ENCODE measurements at regions not wholly inside any gene's neighbourhood (a gene's known extent, or its start where the extent isn't known, plus 50 kb on each side); places are given as distances from the start of the nearest gene placed in this dataset.
"Not testable (repeated sequence)": the region's sequence is repeated elsewhere in the genome, so short reads cannot be mapped to it uniquely, and the experiment has no call there.

DNA sequence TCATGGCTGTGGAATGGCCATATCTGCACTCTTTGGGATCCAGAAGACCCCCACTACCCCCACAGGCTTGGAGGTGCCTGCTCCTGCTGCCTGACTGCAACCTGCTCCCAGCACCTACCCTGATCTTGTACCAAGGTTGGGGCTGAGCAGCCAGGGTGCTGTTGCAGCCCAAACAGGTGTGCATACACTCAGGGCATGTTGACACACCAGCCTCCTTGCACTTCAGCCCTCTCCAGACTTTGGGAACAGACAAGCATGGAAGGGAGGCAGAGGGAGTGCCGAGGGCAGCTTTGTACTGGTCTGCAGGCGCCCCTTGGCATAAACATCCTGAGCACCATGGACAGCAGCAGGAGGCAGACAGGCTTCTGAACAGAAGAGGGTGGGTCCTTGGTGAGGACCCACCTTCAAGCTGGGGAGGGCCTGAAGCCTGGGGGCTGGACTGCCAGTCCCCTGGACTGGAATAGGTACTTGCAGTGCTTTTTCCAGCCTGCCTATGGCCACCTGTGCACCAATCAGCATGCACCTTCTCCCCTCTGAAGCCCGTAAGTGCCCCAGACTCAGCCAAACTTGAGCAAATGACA is 1675.8 kb downstream of the HACE1 start:
- DNase-seq (ENCODE audit: low read depth in 2 of 2), result no peak

DNA sequence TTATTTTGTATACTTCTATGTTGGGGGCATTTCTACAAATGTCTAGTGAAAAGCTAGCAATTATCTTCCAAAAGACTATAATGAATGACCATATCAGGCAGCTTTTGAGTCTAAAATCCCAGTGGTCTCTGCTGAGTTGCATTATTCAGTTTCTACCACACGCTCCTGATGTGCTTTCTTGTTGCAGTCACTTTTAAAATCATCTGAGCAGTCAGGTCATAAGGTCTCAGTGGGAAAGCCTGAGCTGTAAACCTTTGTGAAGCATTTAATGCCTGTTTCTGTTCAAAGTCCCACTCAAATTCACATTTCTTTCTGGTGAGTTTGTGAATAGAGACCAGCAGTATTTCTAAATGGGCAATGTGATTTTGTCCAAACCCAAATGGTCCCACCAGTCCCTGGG is 1681.5 kb downstream of the HACE1 start:
- no peak for DNase-seq (ENCODE audit: low read depth in 2 of 2)

DNA sequence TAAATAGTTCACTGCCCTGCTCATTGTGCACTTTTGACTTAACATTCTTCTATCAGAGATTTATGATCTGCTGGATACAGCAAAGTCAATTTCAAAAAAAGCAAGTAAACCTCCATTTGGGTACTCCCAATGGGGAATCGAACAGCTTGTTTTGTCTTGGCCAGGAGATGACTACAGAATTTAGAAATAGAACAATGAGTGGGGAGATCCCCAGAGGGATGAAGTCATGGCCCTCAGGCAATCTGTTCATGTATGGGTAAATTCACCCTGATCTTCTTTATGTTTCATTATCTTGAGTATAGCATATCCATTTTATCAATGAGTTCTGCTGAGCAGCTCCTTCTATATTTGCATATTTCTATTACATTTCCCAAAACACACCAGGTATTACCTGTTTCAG is 1681.9 kb downstream of the HACE1 start:
- no peak for DNase-seq (ENCODE audit: low read depth in 2 of 2)

DNA sequence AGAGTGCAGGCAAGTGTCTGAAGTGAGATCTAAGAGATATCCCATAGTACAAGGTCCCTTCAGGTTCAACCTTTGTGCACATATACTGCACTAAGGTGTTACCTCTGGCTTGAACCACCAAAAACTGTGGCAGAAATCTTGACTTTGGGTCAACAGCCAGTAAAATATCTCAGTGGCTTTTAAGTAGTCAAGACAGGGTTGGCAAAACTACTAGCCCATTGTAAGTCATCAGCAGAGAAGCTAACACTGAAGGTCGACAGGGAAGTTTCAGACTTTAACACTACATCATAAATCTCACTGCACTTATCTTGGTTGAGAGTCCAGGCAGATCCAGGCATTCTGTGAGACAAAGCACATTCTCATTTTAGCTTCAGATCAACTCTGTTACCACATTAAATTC is 1684.7 kb downstream of the HACE1 start:
- DNase-seq (ENCODE audit: low read depth in 2 of 2), result no peak

DNA sequence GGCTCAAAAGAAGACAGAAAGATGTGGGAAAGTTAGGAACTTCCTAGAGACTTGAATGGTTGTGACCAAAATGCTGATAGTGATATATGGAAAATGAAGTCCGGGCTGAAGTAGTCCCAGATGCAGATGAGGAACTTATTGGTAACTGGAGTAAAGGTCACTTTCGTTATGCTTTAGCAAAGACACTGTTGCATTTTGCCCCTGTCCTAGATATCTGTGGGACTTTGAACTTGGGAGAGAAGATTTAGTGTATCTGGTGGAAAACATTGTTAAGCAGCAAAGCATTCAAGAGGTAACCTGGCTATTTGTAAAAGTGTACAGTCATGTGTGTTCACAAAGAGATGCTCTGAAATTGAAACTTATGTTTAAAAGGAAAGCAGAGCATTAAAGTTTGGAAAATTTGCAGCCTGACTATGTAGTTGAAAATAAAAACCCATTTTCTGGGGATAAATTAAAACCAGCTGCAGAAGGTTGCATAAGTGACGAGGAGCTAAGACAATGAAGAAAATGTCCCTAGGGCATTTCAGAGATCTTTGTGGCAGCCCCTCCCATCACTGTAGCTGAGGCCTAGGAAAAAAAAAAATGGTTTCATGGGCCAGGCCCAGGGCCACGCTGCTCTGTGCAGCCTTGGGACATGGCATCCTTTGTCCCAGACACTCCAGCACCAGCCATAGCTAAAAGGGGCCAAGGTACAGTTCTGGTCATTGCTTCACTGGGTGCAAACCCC is 1692.2 kb downstream of the HACE1 start:
- DNase-seq (ENCODE audit: low read depth in 2 of 2), result no peak

DNA sequence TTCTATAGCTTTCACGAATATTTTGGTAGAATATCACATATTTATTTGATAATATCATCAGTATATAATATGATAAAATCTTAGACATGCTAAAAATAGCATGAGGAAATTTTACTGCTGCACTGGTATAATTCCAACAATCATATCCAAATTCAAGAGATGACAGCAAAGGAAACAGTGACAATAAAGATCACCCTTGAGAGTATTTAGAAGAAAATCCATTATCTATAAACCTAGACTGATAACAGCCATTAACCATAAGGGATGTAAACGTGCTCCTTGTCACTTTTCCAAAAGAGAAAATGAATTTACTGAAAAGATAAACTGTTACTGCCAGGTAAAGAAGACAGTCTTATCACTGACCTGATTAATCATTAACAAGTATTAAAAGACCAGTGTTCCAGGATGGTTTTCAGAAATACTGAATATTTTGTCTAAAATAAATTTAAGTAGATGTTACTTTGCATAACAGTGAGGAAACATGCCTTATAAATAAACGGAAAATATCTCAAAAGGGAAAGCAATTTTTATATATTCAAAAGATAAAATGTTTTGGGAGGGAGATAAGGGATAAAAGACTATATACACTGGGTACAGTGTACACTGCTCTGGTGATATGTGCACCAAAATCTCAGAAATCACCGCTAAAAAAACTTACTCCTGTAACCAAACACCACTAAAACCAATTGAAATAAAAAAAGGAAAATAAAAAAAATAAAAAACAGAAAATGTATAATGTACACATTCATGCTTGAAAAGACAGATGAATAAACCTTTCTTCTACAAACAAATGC is 1704.7 kb downstream of the HACE1 start:
- no peak for DNase-seq (ENCODE audit: low read depth in 2 of 2)

DNA sequence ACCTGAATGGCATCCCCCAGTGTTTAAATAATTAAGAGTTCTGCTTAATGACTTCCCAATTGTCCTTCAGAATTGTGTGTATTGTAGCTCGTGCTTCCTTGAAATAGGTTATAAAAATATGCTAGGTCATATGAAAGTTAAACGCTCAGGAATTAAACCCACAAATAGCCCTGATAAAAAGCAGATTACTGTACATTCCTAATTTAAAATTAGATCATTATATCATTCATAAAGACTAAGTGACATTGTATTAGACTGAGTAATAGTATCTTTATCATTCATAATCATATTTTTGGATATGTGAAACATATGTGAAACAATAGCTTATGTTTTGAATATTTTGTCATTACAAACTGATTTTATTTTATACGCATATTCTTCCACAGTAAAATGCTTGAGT is 1706.7 kb downstream of the HACE1 start:
- DNase-seq (ENCODE audit: low read depth in 2 of 2), result no peak

DNA sequence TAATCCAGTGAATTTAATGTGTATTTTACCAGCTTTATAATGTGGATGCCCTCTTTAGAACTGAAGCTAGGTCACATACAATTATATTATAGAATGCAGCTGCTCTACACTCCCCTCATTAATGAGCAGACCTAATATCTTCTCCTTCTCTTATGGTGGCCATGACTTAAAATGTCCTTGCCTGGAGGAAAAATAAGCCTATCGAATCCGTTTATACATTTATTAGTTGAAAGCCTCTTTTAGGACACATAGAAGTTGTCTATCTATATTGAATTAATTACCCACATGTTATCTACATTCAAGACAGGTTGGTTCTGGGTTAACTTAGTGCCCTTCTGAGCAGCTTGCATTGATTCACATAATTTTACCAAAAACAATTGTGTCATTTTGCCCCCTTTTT is 1716.8 kb downstream of the HACE1 start:
- no peak for DNase-seq (ENCODE audit: low read depth in 2 of 2)

DNA sequence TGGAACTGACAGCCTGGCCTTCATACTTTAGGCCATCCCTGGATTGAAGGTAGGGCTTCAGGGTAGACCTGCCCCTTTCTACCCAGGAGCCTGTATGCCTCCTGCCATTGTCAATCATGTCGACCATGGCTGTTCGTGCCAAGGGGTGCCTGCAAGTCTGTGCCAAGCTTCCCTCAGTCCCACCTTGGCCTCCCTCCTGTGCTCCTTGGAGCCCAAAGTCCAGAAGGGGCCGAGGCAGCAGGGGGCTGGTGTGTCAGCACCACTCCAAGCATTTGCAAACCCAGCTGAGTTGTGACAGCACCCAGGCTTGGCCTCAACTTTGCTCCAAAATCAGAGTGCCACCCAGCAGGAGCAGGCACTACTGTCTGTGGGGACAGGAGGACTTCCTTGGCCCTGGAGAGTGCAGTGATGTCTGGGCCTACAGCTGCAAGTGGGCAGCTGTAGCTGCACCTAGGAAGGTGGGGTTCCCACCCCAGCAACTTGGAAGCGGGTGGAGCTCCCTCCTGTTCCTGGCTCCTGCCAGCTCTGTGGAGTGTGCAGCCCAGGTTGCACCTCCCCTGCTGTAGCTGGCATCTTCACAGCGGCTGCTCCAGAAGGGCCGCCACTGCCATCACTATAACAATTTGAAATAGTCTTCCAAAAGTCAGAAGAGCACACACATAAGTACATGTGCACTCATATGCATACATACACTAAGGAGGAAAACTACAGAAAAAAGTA is 1719.3 kb downstream of the HACE1 start:
- DNase-seq (ENCODE audit: low read depth in 2 of 2), result no peak

DNA sequence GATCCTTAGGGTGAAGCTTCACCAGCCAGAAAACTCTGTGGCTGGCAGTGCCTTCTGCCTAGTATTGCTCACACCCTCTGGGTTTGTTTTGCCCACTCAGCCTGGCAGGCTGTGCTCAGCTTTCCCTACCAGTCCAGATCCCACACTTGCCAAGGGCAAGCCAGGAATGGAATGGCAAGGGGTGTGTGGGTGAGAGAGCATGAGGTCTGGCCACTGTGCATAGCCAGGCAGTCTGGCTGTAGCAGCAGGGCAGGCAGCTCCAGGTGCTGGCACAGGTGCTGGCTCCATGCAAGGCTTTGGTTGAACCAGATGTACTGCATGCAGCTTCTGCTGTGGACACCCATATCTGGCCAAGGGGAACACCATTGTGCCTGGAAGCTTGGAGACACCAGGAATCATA is 1720.3 kb downstream of the HACE1 start:
- DNase-seq (ENCODE audit: low read depth in 2 of 2), result no peak

DNA sequence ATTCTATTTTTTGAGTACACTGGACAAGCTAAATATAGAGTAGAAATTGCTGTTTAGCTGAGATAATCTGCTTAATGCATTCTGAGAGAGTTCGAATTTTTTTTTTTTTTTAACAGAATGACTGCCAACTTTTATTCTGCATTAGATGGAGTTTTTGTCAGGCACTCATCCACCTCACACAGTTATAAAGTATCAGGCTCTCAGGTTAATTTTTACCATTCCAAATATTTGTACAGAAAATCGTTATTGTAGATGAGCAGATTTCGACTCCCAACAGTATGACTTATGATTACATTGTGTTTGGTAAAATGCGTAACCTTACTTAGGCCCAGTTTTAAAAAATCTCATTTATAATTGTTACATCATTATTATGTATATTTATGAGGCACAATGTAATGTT is 1731.0 kb downstream of the GRIK2 start:
- no peak for DNase-seq (ENCODE audit: low read depth in 2 of 2)

DNA sequence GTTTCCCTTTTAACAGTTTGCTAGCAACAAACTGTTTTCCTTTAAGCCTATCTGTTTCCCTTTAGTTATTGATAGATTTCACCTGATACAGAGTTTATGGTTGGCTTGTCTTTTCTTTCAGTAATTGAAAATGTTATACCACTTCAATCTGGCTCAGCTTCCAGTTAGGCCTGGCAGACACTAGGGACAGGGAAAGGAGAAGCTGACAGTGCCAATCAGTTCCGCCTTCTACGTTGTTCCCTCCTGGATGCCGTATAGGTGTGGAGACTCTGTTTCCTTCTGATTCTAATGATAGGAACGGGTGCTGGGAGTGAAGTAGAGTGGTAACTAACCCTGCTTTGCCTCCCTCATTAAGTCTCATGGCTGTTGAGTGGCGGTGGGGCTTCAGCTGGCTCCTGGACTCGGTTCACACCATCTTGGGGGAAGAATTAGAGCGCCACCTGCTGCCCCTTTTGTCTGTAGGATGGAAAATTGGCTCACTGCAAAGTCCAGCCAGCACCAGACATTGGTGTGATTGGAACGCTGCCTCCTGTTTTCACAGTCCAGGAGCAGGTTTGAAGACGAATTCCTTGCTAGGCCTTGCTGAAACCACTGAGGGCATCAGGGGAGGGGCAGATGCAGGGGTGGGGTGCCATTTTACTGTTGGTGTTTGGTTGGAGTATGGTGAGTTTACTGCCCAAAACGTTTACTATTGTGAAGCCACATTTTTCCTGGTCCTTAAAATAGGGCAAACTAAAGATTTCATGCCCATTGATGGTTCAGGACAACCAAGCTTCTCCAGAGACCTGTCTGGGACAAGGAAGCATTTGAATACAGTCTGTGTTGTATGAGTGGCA is 1729.5 kb downstream of the GRIK2 start:
- DNase-seq (ENCODE audit: low read depth in 2 of 2), result peak in 1 of 2 donors; percentile 0

DNA sequence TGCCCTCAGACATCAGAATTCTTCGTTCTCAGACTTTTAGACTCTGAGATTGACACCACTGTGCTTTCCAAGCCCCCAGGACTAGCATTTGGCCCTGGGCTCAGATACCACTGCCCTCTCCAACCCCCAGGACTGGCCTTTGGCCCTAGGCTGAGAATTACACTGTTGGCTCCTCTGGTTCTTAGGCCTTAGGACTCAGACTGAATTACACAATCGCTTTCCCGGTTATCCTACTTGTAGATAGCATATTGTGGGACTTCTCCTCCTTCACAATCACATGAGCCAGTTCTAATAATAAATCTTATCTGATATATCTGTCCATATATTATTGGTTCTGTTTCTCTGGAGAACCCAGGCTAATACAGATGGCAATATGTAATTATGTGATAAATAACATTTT is 1725.5 kb downstream of the GRIK2 start:
- no peak for DNase-seq (ENCODE audit: low read depth in 2 of 2)

DNA sequence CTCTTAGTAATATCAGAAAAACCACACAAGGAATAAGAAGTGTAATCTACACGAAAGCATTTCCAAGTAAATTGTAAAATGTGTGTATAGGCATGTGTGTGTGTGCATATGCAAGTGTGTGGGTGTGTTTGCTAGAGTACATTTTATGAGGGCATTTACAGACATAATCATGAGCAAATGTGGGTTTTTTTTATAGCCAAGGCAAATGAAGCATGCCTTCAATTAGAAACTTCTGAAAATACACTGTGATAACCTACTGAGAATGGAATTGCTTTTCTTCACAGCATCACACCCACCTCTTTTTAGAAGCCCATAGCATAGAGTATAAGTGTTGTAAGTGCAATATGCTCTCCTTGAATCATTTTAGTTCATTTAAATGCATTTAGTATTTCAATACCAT is 1721.1 kb downstream of the GRIK2 start:
- no peak for DNase-seq (ENCODE audit: low read depth in 2 of 2)

DNA sequence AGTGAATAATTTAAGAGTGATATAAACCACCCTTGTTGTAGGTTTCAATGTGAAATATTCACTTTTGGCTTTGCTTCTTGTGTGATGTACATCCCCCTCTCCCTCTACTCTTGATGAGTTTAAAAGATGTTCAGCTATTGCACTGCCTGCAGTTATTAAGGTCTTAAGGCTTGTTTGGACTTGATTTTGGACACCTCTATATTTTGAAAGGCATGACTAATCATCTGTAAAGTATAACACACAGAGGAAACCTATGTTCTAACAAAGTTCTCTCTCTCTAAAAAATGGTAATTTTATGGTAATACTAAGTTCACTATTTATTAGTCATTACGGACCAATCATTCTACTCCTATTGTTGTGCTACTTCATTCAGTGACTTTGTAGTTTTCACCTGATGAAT is 1719.9 kb downstream of the GRIK2 start:
- DNase-seq (ENCODE audit: low read depth in 2 of 2), result no peak

DNA sequence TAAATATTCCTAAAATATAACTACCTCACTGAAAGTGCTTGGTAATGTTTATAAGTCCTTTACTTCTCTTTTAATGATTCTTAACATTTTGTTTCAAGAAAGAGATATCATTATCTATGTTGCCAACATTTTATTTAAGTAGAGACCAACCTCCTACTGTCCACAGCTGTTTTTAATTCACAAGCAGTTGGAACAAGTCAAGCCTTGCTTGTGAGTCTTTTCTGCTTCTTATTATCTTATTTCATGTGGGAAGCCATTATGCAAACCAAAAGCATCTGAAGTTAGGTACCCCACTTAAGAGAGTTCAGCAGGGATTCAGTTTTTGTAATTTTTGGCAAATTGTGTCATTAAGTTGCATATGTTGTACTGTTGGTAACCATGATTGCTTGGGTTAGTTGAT is 1714.5 kb downstream of the GRIK2 start:
- no peak for DNase-seq (ENCODE audit: low read depth in 2 of 2)

DNA sequence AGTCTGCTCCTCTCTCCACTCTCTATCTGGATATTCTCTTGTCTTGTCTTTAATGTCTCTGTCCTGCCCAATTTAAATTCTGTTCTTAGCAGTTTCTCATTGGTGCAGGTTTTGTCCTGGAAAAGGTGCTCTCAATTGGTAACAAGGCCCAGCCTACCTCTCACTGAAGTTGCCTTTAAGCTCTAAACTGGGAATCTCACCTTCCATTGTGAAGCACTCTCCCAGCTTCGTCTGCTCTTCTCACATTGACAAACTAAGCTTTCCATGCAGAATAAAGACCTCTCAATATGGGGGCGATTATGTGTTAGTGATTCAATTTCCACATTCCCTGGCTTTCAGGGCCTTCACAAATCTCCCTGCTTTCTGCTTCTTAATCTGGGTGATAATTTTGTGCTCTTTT is 1712.2 kb downstream of the GRIK2 start:
- DNase-seq (ENCODE audit: low read depth in 2 of 2), result no peak

DNA sequence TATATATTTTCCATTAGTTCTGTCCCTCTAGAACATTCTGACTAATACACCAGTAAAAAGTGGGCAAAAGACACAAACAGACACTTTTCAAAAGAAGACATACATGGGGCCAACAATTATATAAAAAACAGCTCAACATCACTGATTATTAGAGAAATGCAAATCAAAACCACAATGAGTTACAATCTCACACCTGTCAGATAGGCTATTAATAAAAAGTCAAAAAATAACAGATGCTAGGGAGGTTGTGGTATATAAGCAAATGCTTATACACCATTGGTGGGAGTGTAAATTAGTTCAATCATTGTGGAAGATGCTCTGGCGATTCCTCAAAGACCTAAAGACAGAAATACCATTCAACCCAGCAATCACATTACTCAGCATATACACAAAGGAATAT is 1707.8 kb downstream of the GRIK2 start:
- DNase-seq (ENCODE audit: low read depth in 2 of 2), result no peak

DNA sequence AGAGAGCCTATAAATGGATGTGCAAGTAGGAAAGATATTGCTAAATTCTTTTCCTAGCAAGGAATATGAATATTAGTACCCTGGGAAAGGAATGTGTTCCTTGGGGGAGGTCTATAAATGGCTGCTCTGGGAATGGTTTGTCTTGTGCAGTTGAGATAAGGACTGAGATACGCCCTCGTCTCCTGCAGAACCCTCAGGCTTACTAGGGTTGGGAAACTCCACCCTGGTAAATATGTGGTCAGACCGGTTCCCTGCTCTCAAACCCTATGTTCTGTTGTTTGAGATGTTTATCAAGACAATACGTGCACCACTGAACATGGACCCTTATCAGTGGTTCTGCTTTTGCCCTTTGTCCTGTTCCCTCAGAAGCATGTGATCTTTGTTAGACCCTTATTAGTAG is 1698.9 kb downstream of the GRIK2 start:
- DNase-seq (ENCODE audit: low read depth in 2 of 2), result not testable (repeated sequence)

DNA sequence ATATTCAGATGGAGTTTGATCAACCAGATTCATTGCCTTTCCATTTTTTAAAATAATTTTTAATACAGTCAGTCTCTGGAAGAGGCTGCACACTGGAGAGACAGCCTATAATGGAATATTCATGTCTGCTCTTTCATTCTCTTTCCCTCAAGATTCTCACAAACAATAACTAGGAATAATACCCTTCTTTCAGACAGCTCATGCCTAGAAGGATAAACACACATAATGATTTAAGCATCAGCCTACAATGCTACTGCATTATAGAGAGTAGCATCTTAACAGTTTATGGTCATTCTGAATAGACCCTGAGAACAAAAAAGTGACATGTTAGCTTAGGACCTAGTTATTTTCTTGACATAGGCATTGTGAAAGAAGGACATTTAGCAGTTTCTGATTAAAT is 1692.3 kb downstream of the GRIK2 start:
- DNase-seq (ENCODE audit: low read depth in 2 of 2), result no peak

DNA sequence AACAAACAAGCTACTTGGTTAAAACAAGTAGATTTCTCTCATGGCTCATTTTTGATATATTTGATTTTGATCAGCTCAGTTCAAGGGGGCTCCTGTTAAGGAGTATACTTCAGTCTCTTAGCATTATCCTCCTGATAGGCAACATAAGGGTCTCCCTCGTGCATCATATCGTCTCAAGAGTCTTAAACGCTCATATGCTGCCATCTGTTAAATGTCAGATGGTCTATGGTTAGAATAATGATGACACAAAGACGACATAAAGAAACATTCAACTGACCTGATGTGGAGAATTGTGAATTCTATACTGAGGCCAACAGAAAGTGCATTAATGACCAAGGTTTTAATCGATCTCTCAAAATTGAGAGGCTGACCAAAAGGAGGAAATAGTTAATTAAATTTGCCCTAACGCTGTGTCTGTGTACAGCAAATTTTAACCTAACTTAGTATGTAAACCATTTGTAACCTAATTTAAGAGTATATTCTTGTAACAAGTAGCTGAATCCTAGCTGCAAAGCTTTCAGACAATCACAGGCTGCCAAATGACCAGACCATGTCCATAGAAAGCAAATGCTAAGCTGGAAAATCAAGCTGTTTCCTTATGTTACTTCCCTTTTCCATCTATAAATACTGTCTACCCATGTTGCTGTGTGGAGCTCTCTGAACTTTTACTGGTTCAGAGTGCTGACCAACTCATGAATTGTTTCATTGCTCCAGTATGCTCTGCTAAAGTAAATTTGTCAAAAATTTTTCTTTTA is 1688.5 kb downstream of the GRIK2 start:
- no peak for DNase-seq (ENCODE audit: low read depth in 2 of 2)

Data from activated CD4-positive, alpha-beta T cell treated with anti-CD3 and anti-CD28 coated beads for 24 hours (primary cell).